ENCODE measurements at regions not wholly inside any gene's neighbourhood (a gene's known extent, or its start where the extent isn't known, plus 50 kb on each side); places are given as distances from the start of the nearest gene placed in this dataset.
"Not testable (repeated sequence)": the region's sequence is repeated elsewhere in the genome, so short reads cannot be mapped to it uniquely, and the experiment has no call there.

GRCh38 chr9:74414325-74414724, 82.8 kb upstream of the RORB start:
- Histone ChIP-seq H3K79me2 (ENCODE audit: low read depth) (no peaks in the 10 kb centered on the region), H3K4me2 (no peak overlapping the region), H2AFZ (no peak overlapping the region), H3K4me1 (replicated peaks; ENCODE audit: insufficient read depth) (no peaks in the 10 kb centered on the region), H3F3A (ENCODE audit: insufficient read depth, low read depth) (no peaks in the 10 kb centered on the region), H3K9me3 (ENCODE audit: insufficient read depth, low read depth) (no peaks in the 10 kb centered on the region), H3K27me3 (ENCODE audit: insufficient read depth, low read depth) (no peaks in the 10 kb centered on the region), H3K36me3 (ENCODE audit: low read depth) (no peaks in the 10 kb centered on the region), H4K20me1 (ENCODE audit: insufficient read depth) (no peaks in the 10 kb centered on the region), H3K4me3 (no peak overlapping the region), H3K27ac (no peak overlapping the region), H3K9me2 (ENCODE audit: insufficient read depth) (no peaks in the 10 kb centered on the region; the same call in 1 of the 2 replicates)
- DNase-seq: no peak
- intact Hi-C loops (cut with micrococcal nuclease; ENCODE audit: unreplicated experiment): no loop called here
- CTCF ChIA-PET: no interaction called here
- TF ChIP-seq, protein P1, sequence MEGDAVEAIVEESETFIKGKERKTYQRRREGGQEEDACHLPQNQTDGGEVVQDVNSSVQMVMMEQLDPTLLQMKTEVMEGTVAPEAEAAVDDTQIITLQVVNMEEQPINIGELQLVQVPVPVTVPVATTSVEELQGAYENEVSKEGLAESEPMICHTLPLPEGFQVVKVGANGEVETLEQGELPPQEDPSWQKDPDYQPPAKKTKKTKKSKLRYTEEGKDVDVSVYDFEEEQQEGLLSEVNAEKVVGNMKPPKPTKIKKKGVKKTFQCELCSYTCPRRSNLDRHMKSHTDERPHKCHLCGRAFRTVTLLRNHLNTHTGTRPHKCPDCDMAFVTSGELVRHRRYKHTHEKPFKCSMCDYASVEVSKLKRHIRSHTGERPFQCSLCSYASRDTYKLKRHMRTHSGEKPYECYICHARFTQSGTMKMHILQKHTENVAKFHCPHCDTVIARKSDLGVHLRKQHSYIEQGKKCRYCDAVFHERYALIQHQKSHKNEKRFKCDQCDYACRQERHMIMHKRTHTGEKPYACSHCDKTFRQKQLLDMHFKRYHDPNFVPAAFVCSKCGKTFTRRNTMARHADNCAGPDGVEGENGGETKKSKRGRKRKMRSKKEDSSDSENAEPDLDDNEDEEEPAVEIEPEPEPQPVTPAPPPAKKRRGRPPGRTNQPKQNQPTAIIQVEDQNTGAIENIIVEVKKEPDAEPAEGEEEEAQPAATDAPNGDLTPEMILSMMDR (conservative IDR thresholded peaks at IDR 0.05): no peak
- TF ChIP-seq EZH2 (IDR thresholded peaks at IDR 0.05; ENCODE audit: low read depth): no peak
- POLR2A ChIA-PET (ENCODE audit: unreplicated experiment): no interaction called here
- no TSS peak for BruUV-seq (replicated peaks)

DNA sequence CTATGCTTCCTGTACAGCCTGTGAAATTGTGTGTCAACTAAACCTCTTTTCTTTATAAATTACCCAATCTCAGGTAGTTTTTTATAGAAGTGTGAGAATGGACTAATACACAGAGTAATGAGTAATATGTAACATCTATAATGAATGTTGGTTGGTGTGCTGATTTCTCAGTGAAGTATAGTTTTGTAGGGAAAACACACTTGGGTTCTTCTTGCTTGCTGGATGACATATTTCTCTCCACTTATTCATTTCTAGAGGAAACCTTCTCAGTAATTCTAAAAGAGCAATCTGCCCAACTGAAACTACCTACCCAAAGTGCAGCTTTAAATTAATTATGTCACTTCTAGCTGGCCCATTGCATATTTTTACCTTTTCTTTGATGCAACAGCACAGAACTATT, 81.1 kb upstream of the RORB start:
- no peak for DNase-seq
- Histone ChIP-seq H3K4me2 (no peak overlapping the region), H3K27me3 (ENCODE audit: insufficient read depth, low read depth) (no peaks in the 10 kb centered on the region), H3K79me2 (ENCODE audit: low read depth) (no peaks in the 10 kb centered on the region), H4K20me1 (ENCODE audit: insufficient read depth) (no peaks in the 10 kb centered on the region), H3K4me1 (replicated peaks; ENCODE audit: insufficient read depth) (no peaks in the 10 kb centered on the region), H3K9me2 (ENCODE audit: insufficient read depth) (no peaks in the 10 kb centered on the region; the same call in 1 of the 2 replicates), H3F3A (ENCODE audit: insufficient read depth, low read depth) (no peaks in the 10 kb centered on the region), H3K9me3 (ENCODE audit: insufficient read depth, low read depth) (no peaks in the 10 kb centered on the region), H3K4me3 (no peak overlapping the region), H3K36me3 (ENCODE audit: low read depth) (no peaks in the 10 kb centered on the region), H2AFZ (no peak overlapping the region), H3K27ac (no peak overlapping the region)
- TF ChIP-seq EZH2 (IDR thresholded peaks at IDR 0.05; ENCODE audit: low read depth): no peak
- intact Hi-C loops (cut with micrococcal nuclease; ENCODE audit: unreplicated experiment): no loop called here
- BruUV-seq (replicated peaks): no TSS peak
- ChIA-PET POLR2A (ENCODE audit: unreplicated experiment) (interaction anchor here (0.7 kb wide), 1 partner anchor 17 kb away, joined by 3 read pairs; no protein-coding TSS in a partner anchor), CTCF (no interaction called here)

DNA sequence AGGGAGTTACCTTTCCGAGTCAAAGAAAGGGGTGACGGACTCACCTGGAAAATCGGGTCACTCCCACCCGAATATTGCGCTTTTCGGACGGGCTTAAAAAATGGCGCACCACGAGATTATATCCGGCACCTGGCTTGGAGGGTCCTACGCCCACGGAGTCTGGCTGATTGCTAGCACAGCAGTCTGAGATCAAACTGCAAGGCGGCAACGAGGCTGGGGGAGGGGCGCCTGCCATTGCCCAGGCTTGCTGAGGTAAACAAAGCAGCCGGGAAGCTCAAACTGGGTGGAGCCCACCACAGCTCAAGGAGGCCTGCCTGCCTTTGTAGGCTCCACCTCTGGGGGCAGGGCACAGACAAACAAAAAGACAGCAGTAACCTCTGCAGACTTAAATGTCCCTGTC, 72.6 kb upstream of the RORB start:
- H3K4me1 ChIP-seq (replicated peaks; ENCODE audit: insufficient read depth); POLR2A ChIA-PET (ENCODE audit: unreplicated experiment); H3K79me2 ChIP-seq (ENCODE audit: low read depth); intact Hi-C loops (cut with micrococcal nuclease; ENCODE audit: unreplicated experiment); H3K9me3 ChIP-seq (ENCODE audit: insufficient read depth, low read depth); H4K20me1 ChIP-seq (ENCODE audit: insufficient read depth); BruUV-seq (replicated peaks); H3K9me2 ChIP-seq (ENCODE audit: insufficient read depth); H3K27me3 ChIP-seq (ENCODE audit: insufficient read depth, low read depth); H3F3A ChIP-seq (ENCODE audit: insufficient read depth, low read depth); H3K27ac ChIP-seq; H3K36me3 ChIP-seq (ENCODE audit: low read depth); CTCF ChIA-PET: not testable (repeated sequence)
- DNase-seq: peak in 1 of 2 experiments; percentile 3
- Histone ChIP-seq H3K4me2 (peak overlapping the region; percentile 55), H2AFZ (peak overlapping the region; percentile 62; the same call in 1 of the 2 replicates), H3K4me3 (peak overlapping the region; percentile 46; the same call in 1 of the 2 replicates)

DNA sequence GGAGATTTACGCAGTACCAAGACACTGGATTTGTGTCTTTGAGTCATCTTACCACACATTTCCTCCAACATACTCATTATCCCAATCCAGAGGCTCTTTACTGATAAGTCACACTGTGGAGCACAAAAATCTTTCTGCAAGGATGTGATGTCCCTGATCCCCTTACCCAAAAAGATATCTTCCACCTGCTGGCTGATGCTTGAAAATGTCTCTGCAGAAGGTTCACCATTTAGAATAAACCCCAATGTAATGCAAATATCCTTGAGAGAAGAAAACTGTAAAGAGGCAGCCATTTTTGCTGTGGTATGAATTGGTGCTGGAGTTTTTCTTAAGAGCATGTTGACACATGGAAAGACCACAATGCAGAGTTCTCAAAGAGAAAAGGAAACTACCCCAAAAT, 65.7 kb upstream of the RORB start:
- Histone ChIP-seq H3K79me2 (ENCODE audit: low read depth) (no peaks in the 10 kb centered on the region), H3F3A (ENCODE audit: insufficient read depth, low read depth) (no peaks in the 10 kb centered on the region), H3K27ac (no peak overlapping the region), H3K9me3 (ENCODE audit: insufficient read depth, low read depth) (no peaks in the 10 kb centered on the region), H4K20me1 (ENCODE audit: insufficient read depth) (no peaks in the 10 kb centered on the region), H2AFZ (no peak overlapping the region), H3K36me3 (ENCODE audit: low read depth) (no peaks in the 10 kb centered on the region), H3K9me2 (ENCODE audit: insufficient read depth) (no peaks in the 10 kb centered on the region), H3K4me2 (no peak overlapping the region), H3K27me3 (ENCODE audit: insufficient read depth, low read depth) (no peaks in the 10 kb centered on the region), H3K4me1 (replicated peaks; ENCODE audit: insufficient read depth) (no peaks in the 10 kb centered on the region), H3K4me3 (no peak overlapping the region)
- no peak for DNase-seq
- CTCF ChIA-PET: no interaction called here
- POLR2A ChIA-PET (ENCODE audit: unreplicated experiment): no interaction called here
- TF ChIP-seq, protein P1 (conservative IDR thresholded peaks at IDR 0.05): no peak
- TF ChIP-seq EZH2 (IDR thresholded peaks at IDR 0.05; ENCODE audit: low read depth): no peak
- no TSS peak for BruUV-seq (replicated peaks)
- intact Hi-C loops (cut with micrococcal nuclease; ENCODE audit: unreplicated experiment): no loop called here

Measured in PC-9 (cell line).